H1 (cell line): ENCODE measurements at regions not wholly inside any gene's neighbourhood (a gene's known extent, or its start where the extent isn't known, plus 50 kb on each side); places are given as distances from the start of the nearest gene placed in this dataset.

Source experiments
- CTCF ChIA-PET: fragments of 300-600 bp; sonication (Branson Sonifier 250); formaldehyde crosslinking; loops from one replicate; lab custom pipeline; 2021; ENCODE audit not compliant: partially characterized antibody; lab: Charles Lee
- POLR2A ChIA-PET: fragments of 300-600 bp; sonication (Branson Sonifier 250); formaldehyde crosslinking; loops from one replicate; lab custom pipeline; 2021; ENCODE audit warnings: inconsistent platforms; ENCODE audit not compliant: partially characterized antibody; lab: Charles Lee
- DNase-seq, 2 experiments: peaks; one replicate each; pipeline versions ENCODE4 v3.0.0 to v3.0.0-alpha.2; 2010 to 2022; ENCODE audit warnings: low spot score in 2 of 2, low read depth in 1 of 2, mixed read lengths in 1 of 2
- FAIRE-seq: peaks from 2 replicates; lab custom pipeline; 2011; peaks lifted over from hg19 to GRCh38; lab: Jason Lieb, UNC
- H2AFZ ChIP-seq: 2 replicates; pipeline ENCODE4 v1.8.1; 2012; ENCODE audit warnings: low read length, inconsistent platforms
- H2AK5ac ChIP-seq: 2 replicates; pipeline ENCODE4 v1.6.1; 2013; ENCODE audit warnings: low read depth, low read length
- H2BK120ac ChIP-seq: replicated peaks from 2 replicates; pipeline ENCODE3; 2013; ENCODE audit warnings: low read depth, low read length, inconsistent platforms
- H2BK12ac ChIP-seq: 2 replicates; pipeline ENCODE4 v1.6.1; 2013; ENCODE audit warnings: low read depth, low read length
- H2BK15ac ChIP-seq: 2 replicates; pipeline ENCODE4 v1.6.1; 2013; ENCODE audit warnings: low read length
- H2BK20ac ChIP-seq: 2 replicates; pipeline ENCODE4 v1.6.1; 2013; ENCODE audit warnings: low read length
- H2BK5ac ChIP-seq: 2 replicates; pipeline ENCODE4 v1.6.1; 2013; ENCODE audit warnings: low read depth, low read length
- H3K14ac ChIP-seq: 2 replicates; pipeline ENCODE4 v1.6.1; 2013; ENCODE audit warnings: inconsistent platforms; ENCODE audit not compliant: insufficient read length
- H3K18ac ChIP-seq: 2 replicates; pipeline ENCODE4 v1.6.1; 2013; ENCODE audit warnings: low read length; ENCODE audit errors: extremely low read depth
- H3K23ac ChIP-seq: 2 replicates; pipeline ENCODE4 v1.6.1; 2013; ENCODE audit warnings: inconsistent platforms; ENCODE audit not compliant: insufficient read length
- H3K23me2 ChIP-seq: 2 replicates; pipeline ENCODE4 v1.6.1; 2013; ENCODE audit warnings: low read depth, low read length
- H3K27ac ChIP-seq: 2 replicates; pipeline ENCODE4 v1.6.1; 2011; ENCODE audit warnings: low read depth, low read length, inconsistent platforms
- H3K27me3 ChIP-seq, 4 experiments: replicated peaks in 1 of 4; 1 replicate in 1 of 4; 2 replicates in 3 of 4; pipeline versions ENCODE4 v1.6.1 to v1.8.1; 2011 to 2013; ENCODE audit warnings: low read length in 3 of 4, mild to moderate bottlenecking in 3 of 4, inconsistent platforms in 2 of 4, mixed read lengths in 2 of 4, moderate library complexity in 1 of 4; ENCODE audit not compliant: control insufficient read depth in 3 of 4, insufficient read depth in 3 of 4; ENCODE audit errors: extremely low read depth in 1 of 4
- H3K36me3 ChIP-seq, 4 experiments: 2 replicates each; pipeline versions ENCODE4 v1.6.1 to v1.8.1; 2011 to 2013; ENCODE audit warnings: mild to moderate bottlenecking in 4 of 4, low read length in 3 of 4, moderate library complexity in 2 of 4, control low read depth in 1 of 4, inconsistent platforms in 1 of 4; ENCODE audit not compliant: insufficient read depth in 4 of 4, control insufficient read depth in 2 of 4
- H3K4ac ChIP-seq: replicated peaks from 2 replicates; pipeline ENCODE3; 2013; ENCODE audit warnings: low read length, low read depth, mixed read lengths, inconsistent platforms; ENCODE audit not compliant: insufficient read length
- H3K4me1 ChIP-seq, 4 experiments: replicated peaks in 1 of 4; 1 replicate in 1 of 4; 2 replicates in 3 of 4; pipeline versions ENCODE4 v1.6.1 to v1.8.1; 2011 to 2013; ENCODE audit warnings: low read length in 3 of 4, inconsistent platforms in 2 of 4, mixed read lengths in 1 of 4; ENCODE audit not compliant: insufficient read depth in 4 of 4, control insufficient read depth in 3 of 4
- H3K4me2 ChIP-seq, 2 experiments: 2 replicates each; pipeline versions ENCODE4 v1.6.1 to v1.8.1; 2011 to 2013; ENCODE audit warnings: low read depth in 2 of 2, low read length in 2 of 2, control low read depth in 1 of 2, inconsistent platforms in 1 of 2, mild to moderate bottlenecking in 1 of 2; ENCODE audit not compliant: insufficient read depth in 1 of 2
- H3K4me3 ChIP-seq, 4 experiments: fragments of 200-600, 300-600 bp in 1 of 4; sonication (generic), shearing (Covaris generic), sonication (Bioruptor Twin) in 1 of 4; 2 replicates each; pipeline versions ENCODE4 v1.5.1 to v1.8.1; 2011 to 2016; ENCODE audit warnings: low read length in 4 of 4, low read depth in 3 of 4, control low read depth in 2 of 4, inconsistent platforms in 2 of 4, mild to moderate bottlenecking in 2 of 4, mixed read lengths in 1 of 4, moderate library complexity in 1 of 4; ENCODE audit not compliant: insufficient read depth in 2 of 4; ENCODE audit errors: extremely low read depth in 1 of 4
- H3K56ac ChIP-seq: replicated peaks from 2 replicates; pipeline ENCODE3; 2013; ENCODE audit warnings: low read depth, mild to moderate bottlenecking, mixed read lengths, low read length, inconsistent platforms; ENCODE audit not compliant: insufficient read length
- H3K79me1 ChIP-seq: 2 replicates; pipeline ENCODE4 v1.6.1; 2013; ENCODE audit warnings: low read depth, low read length, control low read depth
- H3K79me2 ChIP-seq, 2 experiments: 2 replicates each; pipeline versions ENCODE4 v1.6.1 to v1.8.1; 2012 to 2013; ENCODE audit warnings: low read length in 2 of 2, mild to moderate bottlenecking in 2 of 2, inconsistent platforms in 1 of 2; ENCODE audit not compliant: insufficient read depth in 2 of 2, control insufficient read depth in 1 of 2
- H3K9ac ChIP-seq, 4 experiments: replicated peaks in 1 of 4; 1 replicate in 1 of 4; 2 replicates in 3 of 4; pipeline versions ENCODE4 v1.6.1 to v1.8.1; 2011 to 2013; ENCODE audit warnings: low read depth in 3 of 4, low read length in 3 of 4, control low read depth in 2 of 4, mild to moderate bottlenecking in 2 of 4, moderate library complexity in 2 of 4, inconsistent platforms in 1 of 4; ENCODE audit errors: extremely low read depth in 1 of 4
- H3K9me3 ChIP-seq, 2 experiments: 2 replicates each; pipeline versions ENCODE4 v1.6.1 to v1.8.1; 2012 to 2013; ENCODE audit warnings: mild to moderate bottlenecking in 2 of 2, moderate library complexity in 2 of 2, control low read depth in 1 of 2, inconsistent platforms in 1 of 2, low read depth in 1 of 2, low read length in 1 of 2, mixed read lengths in 1 of 2; ENCODE audit not compliant: insufficient read depth in 2 of 2
- H4K20me1 ChIP-seq, 2 experiments: replicated peaks in 1 of 2; 2 replicates each; pipeline versions ENCODE3 to v1.8.1; 2011 to 2013; ENCODE audit warnings: inconsistent platforms in 2 of 2, low read length in 2 of 2, mild to moderate bottlenecking in 1 of 2; ENCODE audit not compliant: insufficient read depth in 2 of 2, control insufficient read depth in 1 of 2
- H4K5ac ChIP-seq: 2 replicates; pipeline ENCODE4 v1.6.1; 2013; ENCODE audit warnings: low read length, low read depth, mixed read lengths, inconsistent platforms; ENCODE audit not compliant: insufficient read length
- H4K8ac ChIP-seq: 2 replicates; pipeline ENCODE4 v1.8.0; 2013; ENCODE audit warnings: mild to moderate bottlenecking, moderate library complexity, low read length, inconsistent platforms; ENCODE audit not compliant: insufficient read depth; ENCODE audit errors: extremely low read depth
- H4K91ac ChIP-seq: replicated peaks from 2 replicates; pipeline ENCODE3; 2013; ENCODE audit warnings: low read length, mixed read lengths, inconsistent platforms; ENCODE audit not compliant: insufficient read length
- ATF2 ChIP-seq: IDR thresholded peaks from 2 replicates; pipeline ENCODE4 v1.6.1; 2012; ENCODE audit warnings: low read length, inconsistent platforms
- CHD2 ChIP-seq: IDR thresholded peaks from 2 replicates; pipeline ENCODE4 v1.6.1; 2012; ENCODE audit warnings: low read length, improper control_type of control experiment
- PHF8 ChIP-seq: fragments of 200-600 bp; sonication (generic); conservative IDR thresholded peaks from 2 replicates; pipeline ENCODE4 v1.7.1; 2012; ENCODE audit warnings: low read depth, mild to moderate bottlenecking, inconsistent platforms, low read length, moderate library complexity
- TEAD4 ChIP-seq: IDR thresholded peaks from 2 replicates; pipeline ENCODE4 v1.6.1; 2012; ENCODE audit warnings: low read depth, low read length, inconsistent platforms, mixed read lengths
- ZNF274 ChIP-seq: IDR thresholded peaks from 2 replicates; pipeline ENCODE4 v1.7.0; 2012; ENCODE audit warnings: low read length, borderline replicate concordance; ENCODE audit errors: extremely low read depth
- WGBS, 2 experiments: shearing (Covaris generic) in 1 of 2; methylation state at CpG; one replicate each; pipeline versions ENCODE4 v1.1.6 to v1.1.7; 2013 to 2015; ENCODE audit warnings: low lambda C conversion rate in 2 of 2, mixed read lengths in 2 of 2, inconsistent platforms in 1 of 2, low coverage in 1 of 2, missing lambda C conversion rate in 1 of 2; ENCODE audit not compliant: insufficient replicate concordance in 2 of 2, insufficient coverage in 1 of 2, insufficient read length in 1 of 2; ENCODE audit errors: extremely low coverage in 1 of 2, missing lambda C conversion rate in 1 of 2; 5-methylcytosine and 5-hydroxymethylcytosine counted together
- TF ChIP-seq, protein P1 (sequence below): IDR thresholded peaks from 2 replicates; pipeline ENCODE4 v1.6.1; 2012; ENCODE audit warnings: inconsistent platforms

DNA sequence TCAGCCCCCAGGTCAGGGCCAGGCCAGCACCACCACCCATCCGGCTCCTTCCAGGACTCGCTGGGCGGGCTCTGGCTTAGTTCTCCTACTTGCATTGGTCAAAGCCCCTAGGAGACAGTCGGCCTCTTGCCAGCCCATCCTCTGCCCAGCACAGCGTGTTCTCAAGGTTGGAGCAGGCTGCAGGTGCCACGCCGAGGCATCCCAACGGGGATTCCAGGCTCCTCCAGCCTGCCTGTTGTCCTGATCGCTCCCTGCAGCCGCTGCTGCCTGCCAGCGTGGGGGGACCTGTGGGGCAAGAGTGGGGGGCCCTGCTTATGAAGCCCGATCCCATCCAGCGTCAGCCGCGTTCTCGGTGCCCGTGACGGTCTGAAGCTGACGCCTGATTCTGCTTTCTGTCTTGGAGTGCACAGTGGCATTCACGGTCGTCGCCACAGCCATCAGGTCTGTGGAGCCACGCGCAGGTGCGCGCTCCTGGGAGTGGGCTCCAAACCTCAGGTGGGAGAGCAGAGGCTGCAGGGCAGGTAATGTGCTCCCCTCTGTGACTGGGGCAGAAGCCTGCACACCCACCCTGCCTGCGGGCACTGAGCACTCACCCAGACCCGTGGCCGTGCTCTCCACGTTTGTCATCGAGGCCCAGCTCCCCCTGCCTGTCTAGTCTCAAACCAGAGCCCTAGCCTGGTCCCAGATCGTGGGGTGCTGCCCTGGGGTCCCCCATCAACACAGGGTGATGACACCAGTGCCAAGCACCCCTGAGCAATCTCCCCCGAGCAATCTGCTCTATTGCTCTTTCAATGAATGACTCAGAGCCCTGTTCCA is 991.6 kb downstream of the BRD1 start:
- peaks cover 0 to 8% of the 10 kb centered on the region in 2 experiments; a peak in 2 of 4 replicates for H3K9me3 ChIP-seq
- H4K8ac ChIP-seq: no peak overlapping the region
- H3K4me2 ChIP-seq: no peak overlapping the region
- WGBS, 2 experiments: 89% methylated on average over 33 of the region's 33 CpGs; no CpG with 5 or more reads in 1 of the 2 experiments
- POLR2A ChIA-PET: no interaction called here
- H3K79me2 ChIP-seq: no peaks in the 10 kb centered on the region
- H3K14ac ChIP-seq: no peak overlapping the region
- H3K9ac ChIP-seq: no peak overlapping the region
- FAIRE-seq: no peak
- no peak for DNase-seq
- H4K5ac ChIP-seq: no peak overlapping the region
- TF ChIP-seq ATF2 (no peak), PHF8 (no peak), TEAD4 (no peak), CHD2 (no peak), ZNF274 (no peak)
- TF ChIP-seq, protein P1, sequence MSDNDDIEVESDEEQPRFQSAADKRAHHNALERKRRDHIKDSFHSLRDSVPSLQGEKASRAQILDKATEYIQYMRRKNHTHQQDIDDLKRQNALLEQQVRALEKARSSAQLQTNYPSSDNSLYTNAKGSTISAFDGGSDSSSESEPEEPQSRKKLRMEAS: no peak
- no peak overlapping the region for H2AK5ac ChIP-seq
- H3K4ac ChIP-seq: no peak overlapping the region
- H3K23ac ChIP-seq: no peak overlapping the region
- H2BK120ac ChIP-seq: no peak overlapping the region
- H2BK20ac ChIP-seq: no peak overlapping the region
- no peaks in the 10 kb centered on the region for H3K36me3 ChIP-seq
- H2AFZ ChIP-seq: no peak overlapping the region
- H2BK12ac ChIP-seq: no peak overlapping the region
- no peak overlapping the region for H3K27ac ChIP-seq
- H3K4me3 ChIP-seq: no peak overlapping the region
- no peak overlapping the region for H3K56ac ChIP-seq
- no peak overlapping the region for H4K91ac ChIP-seq
- no peak overlapping the region for H3K18ac ChIP-seq
- peaks cover 0 to 3% of the 10 kb centered on the region in 2 experiments for H4K20me1 ChIP-seq
- H3K23me2 ChIP-seq: no peaks in the 10 kb centered on the region; the same call in 1 of the 2 replicates
- peaks cover 0 to 2% (median 0%) of the 10 kb centered on the region in 4 experiments; a peak in 3 of 7 replicates for H3K4me1 ChIP-seq
- H2BK15ac ChIP-seq: no peak overlapping the region
- CTCF ChIA-PET: interaction anchor here (0.6 to 1.8 kb wide), 3 partner anchors 15 to 548 kb away, joined by 3 to 4 read pairs (median 4); no protein-coding TSS in a partner anchor
- H3K79me1 ChIP-seq: no peaks in the 10 kb centered on the region
- H3K27me3 ChIP-seq: peaks cover 0 to 2% (median 0%) of the 10 kb centered on the region in 4 experiments; a peak in 1 of 7 replicates
- no peak overlapping the region for H2BK5ac ChIP-seq
